ENCODE measurements at regions not wholly inside any gene's neighbourhood (a gene's known extent, or its start where the extent isn't known, plus 50 kb on each side); places are given as distances from the start of the nearest gene placed in this dataset.

- no peak overlapping the region for H3K4me2 ChIP-seq (ENCODE audit: low read length)
- Mint-ChIP-seq H3K36me3 (ENCODE audit: low read depth, unreplicated experiment) (no peaks in the 10 kb centered on the region), H3K4me3 (ENCODE audit: unreplicated experiment) (no peak overlapping the region), H3K9me3 (ENCODE audit: unreplicated experiment) (peaks cover 2% of the 10 kb centered on the region), H3K27me3 (ENCODE audit: low read depth, unreplicated experiment) (peaks cover 10% of the 10 kb centered on the region), H3K27ac (ENCODE audit: unreplicated experiment) (no peak overlapping the region), H3K4me1 (ENCODE audit: low read depth, unreplicated experiment) (peaks cover 11% of the 10 kb centered on the region)
- no peaks in the 10 kb centered on the region for H3K27me3 ChIP-seq (ENCODE audit: insufficient read depth, low read length)
- H3K36me3 ChIP-seq (ENCODE audit: insufficient read depth, low read length): no peaks in the 10 kb centered on the region
- H3K9ac ChIP-seq (ENCODE audit: low read length): no peak overlapping the region
- peaks cover 3% of the 10 kb centered on the region for H3K4me1 ChIP-seq (ENCODE audit: insufficient read depth, low read length)
- H2AFZ ChIP-seq (ENCODE audit: low read depth, low read length): no peak overlapping the region
- no peak overlapping the region for H3K27ac ChIP-seq (ENCODE audit: low read depth, low read length)
- no peak for FAIRE-seq
- no peaks in the 10 kb centered on the region for H4K20me1 ChIP-seq (ENCODE audit: insufficient read depth, low read length)
- no peak for DNase-seq (ENCODE audit: low read depth)
- H3K79me2 ChIP-seq (ENCODE audit: insufficient read depth, low read length): no peaks in the 10 kb centered on the region
- TF ChIP-seq EZH2 (IDR thresholded peaks at IDR 0.05; ENCODE audit: insufficient read depth, low read length) (no peak), CTCF (IDR thresholded peaks at IDR 0.05; ENCODE audit: insufficient read depth, low read depth, low read length) (no peak)
- no peak overlapping the region for H3K4me3 ChIP-seq (ENCODE audit: insufficient read depth, low read depth, low read length)
- no peaks in the 10 kb centered on the region for H3K9me3 ChIP-seq (ENCODE audit: insufficient read depth, low read depth, low read length)
Observed at GRCh38 chr14:38836539-38836938, 266.5 kb downstream of the SEC23A start.

- Histone ChIP-seq H3K4me3 (ENCODE audit: insufficient read depth, low read depth, low read length) (no peak overlapping the region), H3K36me3 (ENCODE audit: insufficient read depth, low read length) (no peaks in the 10 kb centered on the region), H3K9ac (ENCODE audit: low read length) (no peak overlapping the region), H3K79me2 (ENCODE audit: insufficient read depth, low read length) (no peaks in the 10 kb centered on the region), H4K20me1 (ENCODE audit: insufficient read depth, low read length) (no peaks in the 10 kb centered on the region), H3K4me1 (ENCODE audit: insufficient read depth, low read length) (peaks cover 3% of the 10 kb centered on the region), H2AFZ (ENCODE audit: low read depth, low read length) (no peak overlapping the region), H3K4me2 (ENCODE audit: low read length) (no peak overlapping the region), H3K27ac (ENCODE audit: low read depth, low read length) (no peak overlapping the region), H3K9me3 (ENCODE audit: insufficient read depth, low read depth, low read length) (no peaks in the 10 kb centered on the region), H3K27me3 (ENCODE audit: insufficient read depth, low read length) (no peaks in the 10 kb centered on the region)
- H3K9me3 Mint-ChIP-seq (ENCODE audit: unreplicated experiment): peaks cover 2% of the 10 kb centered on the region
- FAIRE-seq (no peak), DNase-seq (ENCODE audit: low read depth) (no peak)
- H3K27me3 Mint-ChIP-seq (ENCODE audit: low read depth, unreplicated experiment): peaks cover 10% of the 10 kb centered on the region
- no peak overlapping the region for H3K27ac Mint-ChIP-seq (ENCODE audit: unreplicated experiment)
- H3K36me3 Mint-ChIP-seq (ENCODE audit: low read depth, unreplicated experiment): no peaks in the 10 kb centered on the region
- H3K4me3 Mint-ChIP-seq (ENCODE audit: unreplicated experiment): no peak overlapping the region
- TF ChIP-seq CTCF (IDR thresholded peaks at IDR 0.05; ENCODE audit: insufficient read depth, low read depth, low read length): no peak
- no peak for TF ChIP-seq EZH2 (IDR thresholded peaks at IDR 0.05; ENCODE audit: insufficient read depth, low read length)
- peaks cover 11% of the 10 kb centered on the region for H3K4me1 Mint-ChIP-seq (ENCODE audit: low read depth, unreplicated experiment)
Observed at GRCh38 chr14:38835874-38836273, 267.2 kb downstream of the SEC23A start.

- DNase-seq (ENCODE audit: low read depth) (no peak), FAIRE-seq (no peak)
- H3K4me1 ChIP-seq (ENCODE audit: insufficient read depth, low read length): no peaks in the 10 kb centered on the region
- H3K4me2 ChIP-seq (ENCODE audit: low read length): no peak overlapping the region
- no peaks in the 10 kb centered on the region for H3K27me3 ChIP-seq (ENCODE audit: insufficient read depth, low read length)
- no peak overlapping the region for H3K27ac ChIP-seq (ENCODE audit: low read depth, low read length)
- Mint-ChIP-seq H3K27ac (ENCODE audit: unreplicated experiment) (no peak overlapping the region), H3K9me3 (ENCODE audit: unreplicated experiment) (no peaks in the 10 kb centered on the region), H3K36me3 (ENCODE audit: low read depth, unreplicated experiment) (no peaks in the 10 kb centered on the region), H3K4me3 (ENCODE audit: unreplicated experiment) (no peak overlapping the region), H3K4me1 (ENCODE audit: low read depth, unreplicated experiment) (peaks cover 4% of the 10 kb centered on the region), H3K27me3 (ENCODE audit: low read depth, unreplicated experiment) (no peaks in the 10 kb centered on the region)
- no peak overlapping the region for H3K4me3 ChIP-seq (ENCODE audit: insufficient read depth, low read depth, low read length)
- H4K20me1 ChIP-seq (ENCODE audit: insufficient read depth, low read length): no peaks in the 10 kb centered on the region
- no peak overlapping the region for H2AFZ ChIP-seq (ENCODE audit: low read depth, low read length)
- no peaks in the 10 kb centered on the region for H3K36me3 ChIP-seq (ENCODE audit: insufficient read depth, low read length)
- H3K9me3 ChIP-seq (ENCODE audit: insufficient read depth, low read depth, low read length): no peaks in the 10 kb centered on the region
- H3K79me2 ChIP-seq (ENCODE audit: insufficient read depth, low read length): no peaks in the 10 kb centered on the region
- no peak overlapping the region for H3K9ac ChIP-seq (ENCODE audit: low read length)
- TF ChIP-seq CTCF (IDR thresholded peaks at IDR 0.05; ENCODE audit: insufficient read depth, low read depth, low read length) (no peak), EZH2 (IDR thresholded peaks at IDR 0.05; ENCODE audit: insufficient read depth, low read length) (no peak)
Observed at GRCh38 chr14:38828183-38828827, 274.7 kb downstream of the SEC23A start.
